Loucy (cell line): ENCODE measurements at regions not wholly inside any gene's neighbourhood (a gene's known extent, or its start where the extent isn't known, plus 50 kb on each side); places are given as distances from the start of the nearest gene placed in this dataset.

Experiments used
- CTCF ChIP-seq: fragments of 200-600 bp; sonication (generic); conservative IDR thresholded peaks from 2 replicates; pipeline ENCODE4 v1.5.1; 2014; ENCODE audit warnings: mild to moderate bottlenecking, antibody characterized with exemption, low read length
- EZH2phosphoT487 ChIP-seq: fragments of 200-600 bp; IDR thresholded peaks from 2 replicates; pipeline ENCODE4 v1.6.1; 2018; ENCODE audit warnings: antibody characterized with exemption, mild to moderate bottlenecking, moderate library complexity, borderline replicate concordance

DNA sequence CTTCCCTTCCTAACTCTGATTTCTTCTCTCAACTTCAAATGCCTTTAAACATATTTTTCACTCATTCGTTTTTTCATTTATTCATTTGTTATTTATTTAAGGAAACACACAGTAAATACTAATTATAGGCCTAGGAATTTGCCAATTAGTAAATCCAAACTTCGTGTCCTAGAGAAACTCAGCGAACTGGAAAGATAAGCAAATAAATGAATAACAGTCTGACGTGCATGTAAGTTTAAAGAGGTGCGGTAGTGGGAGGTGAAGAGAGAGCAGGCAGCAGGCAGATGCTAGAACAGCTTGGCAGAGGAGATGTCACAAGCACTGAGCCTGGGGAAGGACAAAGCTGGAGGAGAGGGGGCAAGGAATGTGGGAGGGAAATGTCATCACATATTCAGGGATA, 228.2 kb downstream of the DPY19L2 start:
- TF ChIP-seq CTCF: no peak
- no peak for TF ChIP-seq EZH2phosphoT487
